ENCODE measurements at regions not wholly inside any gene's neighbourhood (a gene's known extent, or its start where the extent isn't known, plus 50 kb on each side); places are given as distances from the start of the nearest gene placed in this dataset.

- no peaks in the 10 kb centered on the region for H3K79me2 ChIP-seq (ENCODE audit: insufficient read depth)
- H3F3A ChIP-seq (replicated peaks; ENCODE audit: insufficient read depth), result no peaks in the 10 kb centered on the region
- H3K9me3 ChIP-seq, result no peaks in the 10 kb centered on the region
- no peaks in the 10 kb centered on the region for H3K36me3 ChIP-seq (replicated peaks in 1 of 2; ENCODE audit: control insufficient read depth in 1 of 2, insufficient read depth in 2 of 2, low read length in 1 of 2)
- H3K9ac ChIP-seq, result no peak overlapping the region
- no peak overlapping the region for H3K27ac ChIP-seq (ENCODE audit: low read depth in 2 of 2, low read length in 1 of 2)
- no peak overlapping the region for H3K4me2 ChIP-seq
- ChIA-PET CTCF (interaction anchor here (0.9 to 1.2 kb wide), 2 partner anchors 8 to 14 kb away, joined by 3 to 5 read pairs; no protein-coding TSS in a partner anchor), POLR2A (no interaction called here)
- H3K9me2 ChIP-seq, result no peaks in the 10 kb centered on the region
- H3K27me3 ChIP-seq (ENCODE audit: insufficient read depth), result no peaks in the 10 kb centered on the region
- WGBS (ENCODE audit: low lambda C conversion rate), result 13% methylated on average over 2 of the region's 2 CpGs
- DNase-seq, result no peak
- no peaks in the 10 kb centered on the region for H3K4me1 ChIP-seq (ENCODE audit: control insufficient read depth in 1 of 2, insufficient read depth in 2 of 2, low read depth in 1 of 2, low read length in 1 of 2)
- no peak overlapping the region for H2AFZ ChIP-seq (ENCODE audit: low read depth)
- H3K4me3 ChIP-seq (ENCODE audit: low read depth in 2 of 2, low read length in 1 of 2), result no peak overlapping the region
- no peaks in the 10 kb centered on the region for H4K20me1 ChIP-seq (ENCODE audit: insufficient read depth)
- TF ChIP-seq ELF1 (IDR thresholded peaks at IDR 0.05) (no peak), EP300 (IDR thresholded peaks at IDR 0.05; ENCODE audit: borderline replicate concordance in 1 of 2, low read depth in 1 of 2, low read length in 1 of 2) (no peak), GABPA (IDR thresholded peaks at IDR 0.05; ENCODE audit: low read depth) (no peak), ZBTB33 (IDR thresholded peaks at IDR 0.05; ENCODE audit: borderline replicate concordance, low read depth) (no peak), REST (IDR thresholded peaks at IDR 0.05; ENCODE audit: low read depth, low read length) (no peak), FOXM1 (IDR thresholded peaks at IDR 0.05; ENCODE audit: low read depth) (no peak), RFX5 (IDR thresholded peaks at IDR 0.05; ENCODE audit: low read length) (no peak), NFIC (IDR thresholded peaks at IDR 0.05; ENCODE audit: borderline replicate concordance) (no peak), TEAD4 (IDR thresholded peaks at IDR 0.05; ENCODE audit: borderline replicate concordance, insufficient read depth) (no peak), POLR2AphosphoS5 (IDR thresholded peaks at IDR 0.05; ENCODE audit: low read depth, low read length) (no peak), CHD2 (IDR thresholded peaks at IDR 0.05; ENCODE audit: low read length, partially characterized antibody) (no peak)
Observed at GRCh38 chr20:7657569-7657968, 282.7 kb downstream of the HAO1 start.

- H3F3A ChIP-seq (replicated peaks; ENCODE audit: insufficient read depth), result no peaks in the 10 kb centered on the region
- 32% methylated on average over 3 of the region's 3 CpGs for WGBS (ENCODE audit: low lambda C conversion rate)
- H3K27me3 ChIP-seq (ENCODE audit: insufficient read depth), result no peaks in the 10 kb centered on the region
- no peaks in the 10 kb centered on the region for H3K9me2 ChIP-seq
- DNase-seq, result no peak
- CTCF ChIA-PET, result no interaction called here
- H3K4me3 ChIP-seq (ENCODE audit: low read depth in 2 of 2, low read length in 1 of 2), result no peak overlapping the region
- H3K4me1 ChIP-seq (ENCODE audit: control insufficient read depth in 1 of 2, insufficient read depth in 2 of 2, low read depth in 1 of 2, low read length in 1 of 2), result no peaks in the 10 kb centered on the region
- H3K27ac ChIP-seq (ENCODE audit: low read depth in 2 of 2, low read length in 1 of 2), result no peak overlapping the region
- no peaks in the 10 kb centered on the region for H3K36me3 ChIP-seq (replicated peaks in 1 of 2; ENCODE audit: control insufficient read depth in 1 of 2, insufficient read depth in 2 of 2, low read length in 1 of 2)
- H3K4me2 ChIP-seq, result no peak overlapping the region
- H3K9me3 ChIP-seq, result no peaks in the 10 kb centered on the region
- no peaks in the 10 kb centered on the region for H4K20me1 ChIP-seq (ENCODE audit: insufficient read depth)
- H3K79me2 ChIP-seq (ENCODE audit: insufficient read depth), result no peaks in the 10 kb centered on the region
- POLR2A ChIA-PET, result no interaction called here
- no peak for TF ChIP-seq JUND (IDR thresholded peaks at IDR 0.05)
- no peak for TF ChIP-seq SIN3A (IDR thresholded peaks at IDR 0.05; ENCODE audit: borderline replicate concordance, low read depth, low read length)
- H2AFZ ChIP-seq (ENCODE audit: low read depth), result no peak overlapping the region
- no peak overlapping the region for H3K9ac ChIP-seq
Observed at GRCh38 chr20:7660165-7660564, 280.1 kb downstream of the HAO1 start.
